ENCODE measurements at regions not wholly inside any gene's neighbourhood (a gene's known extent, or its start where the extent isn't known, plus 50 kb on each side); places are given as distances from the start of the nearest gene placed in this dataset.

GRCh38 chr2:7256377-7256776 is 339.2 kb downstream of the RNF144A start:
- H3K36me3 ChIP-seq (ENCODE audit: control insufficient read depth, insufficient read depth, low read length), result no peaks in the 10 kb centered on the region
- TF ChIP-seq CTCF (IDR thresholded peaks at IDR 0.05), result no peak
- H3K79me2 ChIP-seq, result no peaks in the 10 kb centered on the region
- H3K27ac ChIP-seq, result no peak overlapping the region
- H3K4me3 ChIP-seq (ENCODE audit: low read depth, low read length), result no peak overlapping the region
- no peak overlapping the region for H2AFZ ChIP-seq
- no peak overlapping the region for H3K9ac ChIP-seq
- H3K27me3 ChIP-seq (ENCODE audit: control insufficient read depth, insufficient read depth, low read length), result no peaks in the 10 kb centered on the region
- no peaks in the 10 kb centered on the region for H3K9me3 ChIP-seq (ENCODE audit: control insufficient read depth, low read length)
- H3K4me1 ChIP-seq, result no peaks in the 10 kb centered on the region
- H3K4me2 ChIP-seq (ENCODE audit: low read length), result no peak overlapping the region

- no peak for TF ChIP-seq CTCF (IDR thresholded peaks at IDR 0.05)
- Histone ChIP-seq H3K4me2 (ENCODE audit: low read length) (no peak overlapping the region), H3K79me2 (no peaks in the 10 kb centered on the region), H2AFZ (no peak overlapping the region), H3K36me3 (ENCODE audit: control insufficient read depth, insufficient read depth, low read length) (no peaks in the 10 kb centered on the region), H3K9me3 (ENCODE audit: control insufficient read depth, low read length) (no peaks in the 10 kb centered on the region), H3K9ac (no peak overlapping the region), H3K4me3 (ENCODE audit: low read depth, low read length) (no peak overlapping the region), H3K27ac (no peak overlapping the region), H3K27me3 (ENCODE audit: control insufficient read depth, insufficient read depth, low read length) (no peaks in the 10 kb centered on the region), H3K4me1 (no peaks in the 10 kb centered on the region)
Measured at GRCh38 chr2:7262727-7263126, 345.5 kb downstream of the RNF144A start.

- Histone ChIP-seq H3K27me3 (ENCODE audit: control insufficient read depth, insufficient read depth, low read length) (no peaks in the 10 kb centered on the region), H3K9me3 (ENCODE audit: control insufficient read depth, low read length) (no peaks in the 10 kb centered on the region), H3K36me3 (ENCODE audit: control insufficient read depth, insufficient read depth, low read length) (no peaks in the 10 kb centered on the region), H3K79me2 (no peaks in the 10 kb centered on the region), H3K9ac (no peak overlapping the region), H3K4me1 (no peaks in the 10 kb centered on the region), H3K4me3 (ENCODE audit: low read depth, low read length) (no peak overlapping the region), H3K4me2 (ENCODE audit: low read length) (no peak overlapping the region), H3K27ac (no peak overlapping the region), H2AFZ (no peak overlapping the region)
- no peak for TF ChIP-seq CTCF (IDR thresholded peaks at IDR 0.05)
Measured at GRCh38 chr2:7264791-7265190, 347.6 kb downstream of the RNF144A start.

GRCh38 chr2:7265286-7265685 is 348.1 kb downstream of the RNF144A start:
- no peak overlapping the region for H3K4me2 ChIP-seq (ENCODE audit: low read length)
- H3K9ac ChIP-seq, result no peak overlapping the region
- H3K4me1 ChIP-seq, result no peaks in the 10 kb centered on the region
- H2AFZ ChIP-seq, result no peak overlapping the region
- no peaks in the 10 kb centered on the region for H3K27me3 ChIP-seq (ENCODE audit: control insufficient read depth, insufficient read depth, low read length)
- TF ChIP-seq CTCF (IDR thresholded peaks at IDR 0.05), result no peak
- H3K27ac ChIP-seq, result no peak overlapping the region
- H3K9me3 ChIP-seq (ENCODE audit: control insufficient read depth, low read length), result no peaks in the 10 kb centered on the region
- H3K79me2 ChIP-seq, result no peaks in the 10 kb centered on the region
- no peak overlapping the region for H3K4me3 ChIP-seq (ENCODE audit: low read depth, low read length)
- H3K36me3 ChIP-seq (ENCODE audit: control insufficient read depth, insufficient read depth, low read length), result no peaks in the 10 kb centered on the region

GRCh38 chr2:7269106-7269643 is 352.0 kb downstream of the RNF144A start:
- Histone ChIP-seq H3K27ac (no peak overlapping the region), H3K4me2 (ENCODE audit: low read length) (no peak overlapping the region), H3K4me1 (no peaks in the 10 kb centered on the region)

More at GRCh38 chr2:7269106-7269643, 352.0 kb downstream of the RNF144A start:
- TF ChIP-seq CTCF (IDR thresholded peaks at IDR 0.05), result no peak
- Histone ChIP-seq H3K9ac (no peak overlapping the region), H3K27me3 (ENCODE audit: control insufficient read depth, insufficient read depth, low read length) (no peaks in the 10 kb centered on the region), H3K4me3 (ENCODE audit: low read depth, low read length) (no peak overlapping the region), H3K36me3 (ENCODE audit: control insufficient read depth, insufficient read depth, low read length) (no peaks in the 10 kb centered on the region), H2AFZ (no peak overlapping the region), H3K79me2 (no peaks in the 10 kb centered on the region), H3K9me3 (ENCODE audit: control insufficient read depth, low read length) (no peaks in the 10 kb centered on the region)

Data from parathyroid adenoma (tissue), 2 donors.